ENCODE measurements at regions not wholly inside any gene's neighbourhood (a gene's known extent, or its start where the extent isn't known, plus 50 kb on each side); places are given as distances from the start of the nearest gene placed in this dataset.

DNA sequence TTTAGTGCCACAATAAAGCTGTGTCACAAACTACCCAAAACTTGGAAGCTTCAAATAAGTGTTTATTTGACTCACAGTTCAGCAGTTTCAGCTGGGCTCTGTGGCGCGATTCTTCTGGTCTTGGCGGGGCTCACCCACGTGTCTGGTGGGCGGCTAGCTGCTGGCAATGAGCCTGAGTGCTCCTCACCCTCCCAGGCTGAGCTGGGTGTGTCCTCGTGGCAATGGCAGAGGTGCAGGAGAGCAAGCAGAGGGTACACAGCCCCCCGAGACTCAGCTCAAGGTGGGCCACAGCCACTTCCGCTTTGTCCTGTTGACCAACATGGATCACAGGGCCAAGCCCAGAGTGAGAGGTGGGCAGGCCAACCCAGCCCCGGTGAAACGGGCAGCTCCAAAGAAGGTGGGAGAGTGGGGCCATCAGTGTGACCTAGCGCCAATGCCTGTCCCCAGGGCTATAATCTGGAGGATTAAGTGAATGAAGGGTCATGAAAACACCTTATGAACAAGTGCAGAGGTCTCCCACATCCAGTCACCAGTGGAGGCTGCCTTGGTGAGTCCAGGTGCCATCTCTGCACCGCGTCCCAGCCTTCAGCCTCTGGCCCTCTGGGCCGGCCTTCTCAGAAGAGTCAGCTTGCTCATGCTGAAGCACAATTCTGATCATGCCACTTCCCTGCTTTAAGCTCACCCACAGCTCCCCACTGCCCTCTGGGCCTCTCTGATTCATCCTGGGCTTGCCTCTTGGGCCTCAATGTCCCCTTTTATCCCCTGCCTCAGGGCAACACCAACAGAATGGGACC lies 74.6 kb upstream of the RTL6 start:
- Histone ChIP-seq H3K27me3 (ENCODE audit: low read depth, low read length) (peaks cover 21% of the 10 kb centered on the region), H3K9me3 (ENCODE audit: insufficient read depth, low read length) (no peaks in the 10 kb centered on the region), H3K4me1 (ENCODE audit: low read length) (no peaks in the 10 kb centered on the region), H3K4me3 (ENCODE audit: low read length) (no peak overlapping the region), H2AFZ (ENCODE audit: low read depth, low read length) (no peak overlapping the region), H3K79me2 (ENCODE audit: low read length) (no peaks in the 10 kb centered on the region), H3K27ac (ENCODE audit: low read length) (no peak overlapping the region), H3K9ac (ENCODE audit: low read length) (no peak overlapping the region), H3K36me3 (replicated peaks; ENCODE audit: low read depth, low read length) (no peaks in the 10 kb centered on the region), H4K20me1 (ENCODE audit: insufficient read depth, low read length) (no peaks in the 10 kb centered on the region), H3K4me2 (ENCODE audit: low read length) (no peak overlapping the region)
- no peak for TF ChIP-seq EZH2phosphoT487 (IDR thresholded peaks at IDR 0.05; ENCODE audit: low read depth)
- TF ChIP-seq, protein P1, sequence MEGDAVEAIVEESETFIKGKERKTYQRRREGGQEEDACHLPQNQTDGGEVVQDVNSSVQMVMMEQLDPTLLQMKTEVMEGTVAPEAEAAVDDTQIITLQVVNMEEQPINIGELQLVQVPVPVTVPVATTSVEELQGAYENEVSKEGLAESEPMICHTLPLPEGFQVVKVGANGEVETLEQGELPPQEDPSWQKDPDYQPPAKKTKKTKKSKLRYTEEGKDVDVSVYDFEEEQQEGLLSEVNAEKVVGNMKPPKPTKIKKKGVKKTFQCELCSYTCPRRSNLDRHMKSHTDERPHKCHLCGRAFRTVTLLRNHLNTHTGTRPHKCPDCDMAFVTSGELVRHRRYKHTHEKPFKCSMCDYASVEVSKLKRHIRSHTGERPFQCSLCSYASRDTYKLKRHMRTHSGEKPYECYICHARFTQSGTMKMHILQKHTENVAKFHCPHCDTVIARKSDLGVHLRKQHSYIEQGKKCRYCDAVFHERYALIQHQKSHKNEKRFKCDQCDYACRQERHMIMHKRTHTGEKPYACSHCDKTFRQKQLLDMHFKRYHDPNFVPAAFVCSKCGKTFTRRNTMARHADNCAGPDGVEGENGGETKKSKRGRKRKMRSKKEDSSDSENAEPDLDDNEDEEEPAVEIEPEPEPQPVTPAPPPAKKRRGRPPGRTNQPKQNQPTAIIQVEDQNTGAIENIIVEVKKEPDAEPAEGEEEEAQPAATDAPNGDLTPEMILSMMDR (IDR thresholded peaks at IDR 0.05; ENCODE audit: low read depth, low read length), result no peak

DNA sequence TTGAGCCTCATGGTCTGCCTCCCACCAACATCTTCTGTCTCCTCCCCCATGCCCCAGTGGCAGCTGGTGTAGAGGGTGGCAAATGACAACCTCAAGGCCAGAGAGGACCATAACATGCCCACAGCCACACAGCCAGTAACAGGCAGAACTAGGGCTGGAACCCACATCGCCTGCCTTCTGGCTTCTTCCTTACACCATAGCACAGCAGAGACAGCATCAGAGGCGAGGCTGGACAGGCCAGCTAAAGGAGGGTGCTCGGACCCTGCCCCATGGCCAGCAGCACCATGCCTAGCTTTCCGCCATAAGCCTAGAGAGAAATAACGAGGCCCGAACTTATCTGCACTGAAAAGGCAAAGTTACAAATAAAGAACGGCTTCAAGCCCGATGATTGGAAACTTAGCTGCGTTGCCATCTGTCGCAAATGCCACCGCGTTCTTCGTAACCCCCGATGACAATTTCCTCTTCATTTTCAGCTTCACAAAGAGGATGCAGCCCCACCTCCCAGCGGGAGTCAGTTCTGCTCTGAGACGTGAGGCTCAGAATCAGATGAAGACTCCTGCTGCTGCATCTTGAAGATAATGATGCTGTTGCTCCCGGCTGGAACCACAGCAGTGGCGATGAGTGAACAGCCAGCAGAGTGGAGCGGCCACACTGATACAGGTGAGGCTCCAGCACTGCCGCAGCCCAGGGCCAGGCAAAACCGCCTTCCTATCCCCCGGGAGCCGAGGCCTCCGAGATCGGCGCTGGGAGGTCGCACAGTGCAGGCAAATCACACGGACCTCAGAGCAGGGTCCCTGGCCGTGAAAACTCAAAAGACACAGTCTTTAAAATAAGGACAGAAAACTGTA lies 73.8 kb upstream of the RTL6 start:
- Histone ChIP-seq H3K79me2 (ENCODE audit: low read length) (no peaks in the 10 kb centered on the region), H3K27ac (ENCODE audit: low read length) (no peak overlapping the region), H3K9me3 (ENCODE audit: insufficient read depth, low read length) (no peaks in the 10 kb centered on the region), H4K20me1 (ENCODE audit: insufficient read depth, low read length) (no peaks in the 10 kb centered on the region), H2AFZ (ENCODE audit: low read depth, low read length) (no peak overlapping the region), H3K9ac (ENCODE audit: low read length) (no peak overlapping the region), H3K4me3 (ENCODE audit: low read length) (no peak overlapping the region), H3K36me3 (replicated peaks; ENCODE audit: low read depth, low read length) (no peaks in the 10 kb centered on the region), H3K4me1 (ENCODE audit: low read length) (no peaks in the 10 kb centered on the region), H3K4me2 (ENCODE audit: low read length) (no peak overlapping the region), H3K27me3 (ENCODE audit: low read depth, low read length) (peaks cover 22% of the 10 kb centered on the region)
- TF ChIP-seq, protein P1 (IDR thresholded peaks at IDR 0.05; ENCODE audit: low read depth, low read length), result no peak
- no peak for TF ChIP-seq EZH2phosphoT487 (IDR thresholded peaks at IDR 0.05; ENCODE audit: low read depth)

DNA sequence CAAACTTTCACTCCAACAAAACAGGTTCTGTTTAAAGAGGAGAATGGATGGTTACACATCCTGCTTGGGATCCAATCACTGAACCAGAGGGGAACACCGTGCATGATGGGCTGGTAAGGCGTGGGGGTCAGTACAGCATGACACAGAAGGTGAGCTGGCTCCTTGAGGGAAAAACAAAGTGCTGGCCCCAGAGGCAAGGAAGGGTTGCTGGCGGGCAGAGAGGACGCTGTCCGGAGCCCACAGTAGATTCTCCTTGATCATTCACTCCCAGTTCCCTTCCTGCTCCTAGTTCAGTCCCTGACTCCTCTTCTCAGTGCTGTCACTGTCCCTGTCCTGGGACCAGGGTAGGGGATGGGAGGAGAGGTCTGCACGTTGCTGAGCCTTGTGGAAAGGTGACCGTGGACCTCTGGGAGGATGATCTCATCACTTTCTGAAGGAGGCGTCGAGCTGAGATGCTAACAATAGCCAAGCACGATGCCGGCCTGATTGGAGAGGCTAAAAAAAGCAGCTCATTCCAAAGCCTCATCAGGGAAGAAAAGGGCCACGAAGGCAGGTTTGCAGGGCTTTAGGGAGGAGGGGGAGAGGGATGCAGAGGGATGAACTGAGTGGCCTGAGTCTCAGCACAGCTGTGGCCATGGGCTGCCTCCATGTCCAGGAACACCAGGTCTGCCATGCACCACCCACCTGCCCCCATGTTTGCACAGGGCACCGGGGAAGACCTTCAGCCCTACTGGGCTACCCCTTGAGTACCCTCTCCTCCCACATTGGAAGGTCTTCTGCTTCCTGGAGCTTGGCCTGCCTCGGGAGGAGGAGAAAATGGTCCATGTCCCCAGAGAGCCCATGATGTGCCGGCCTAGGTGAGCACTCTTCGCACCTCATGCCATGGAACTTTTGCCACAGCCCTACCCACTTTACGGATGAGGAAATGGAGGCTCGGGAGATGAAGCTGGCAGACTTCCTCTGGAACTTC lies 72.7 kb upstream of the RTL6 start:
- no peaks in the 10 kb centered on the region for H3K36me3 ChIP-seq (replicated peaks; ENCODE audit: low read depth, low read length)
- H3K27ac ChIP-seq (ENCODE audit: low read length), result no peak overlapping the region
- H3K9ac ChIP-seq (ENCODE audit: low read length), result no peak overlapping the region
- no peaks in the 10 kb centered on the region for H3K4me1 ChIP-seq (ENCODE audit: low read length)
- H2AFZ ChIP-seq (ENCODE audit: low read depth, low read length), result no peak overlapping the region
- no peak for TF ChIP-seq EZH2phosphoT487 (IDR thresholded peaks at IDR 0.05; ENCODE audit: low read depth)
- TF ChIP-seq, protein P1 (IDR thresholded peaks at IDR 0.05; ENCODE audit: low read depth, low read length), result no peak
- no peak overlapping the region for H3K4me2 ChIP-seq (ENCODE audit: low read length)
- H3K27me3 ChIP-seq (ENCODE audit: low read depth, low read length), result peaks cover 26% of the 10 kb centered on the region
- no peaks in the 10 kb centered on the region for H3K79me2 ChIP-seq (ENCODE audit: low read length)
- H4K20me1 ChIP-seq (ENCODE audit: insufficient read depth, low read length), result no peaks in the 10 kb centered on the region
- no peaks in the 10 kb centered on the region for H3K9me3 ChIP-seq (ENCODE audit: insufficient read depth, low read length)
- H3K4me3 ChIP-seq (ENCODE audit: low read length), result no peak overlapping the region

All from OCI-LY3 (cell line).